ENCODE measurements at regions not wholly inside any gene's neighbourhood (a gene's known extent, or its start where the extent isn't known, plus 50 kb on each side); places are given as distances from the start of the nearest gene placed in this dataset.

GRCh38 chr10:3425716-3426115, 253.1 kb upstream of the PITRM1 start:
- ChIA-PET CTCF (no interaction called here), POLR2A (interaction anchor here (0.6 to 0.7 kb wide), 2 partner anchors 930 to 1302 kb away, joined by 3 to 4 read pairs; no protein-coding TSS in a partner anchor)
- H3K4me3 ChIP-seq (ENCODE audit: low read depth, low read length) = no peak overlapping the region
- TF ChIP-seq, protein P1, sequence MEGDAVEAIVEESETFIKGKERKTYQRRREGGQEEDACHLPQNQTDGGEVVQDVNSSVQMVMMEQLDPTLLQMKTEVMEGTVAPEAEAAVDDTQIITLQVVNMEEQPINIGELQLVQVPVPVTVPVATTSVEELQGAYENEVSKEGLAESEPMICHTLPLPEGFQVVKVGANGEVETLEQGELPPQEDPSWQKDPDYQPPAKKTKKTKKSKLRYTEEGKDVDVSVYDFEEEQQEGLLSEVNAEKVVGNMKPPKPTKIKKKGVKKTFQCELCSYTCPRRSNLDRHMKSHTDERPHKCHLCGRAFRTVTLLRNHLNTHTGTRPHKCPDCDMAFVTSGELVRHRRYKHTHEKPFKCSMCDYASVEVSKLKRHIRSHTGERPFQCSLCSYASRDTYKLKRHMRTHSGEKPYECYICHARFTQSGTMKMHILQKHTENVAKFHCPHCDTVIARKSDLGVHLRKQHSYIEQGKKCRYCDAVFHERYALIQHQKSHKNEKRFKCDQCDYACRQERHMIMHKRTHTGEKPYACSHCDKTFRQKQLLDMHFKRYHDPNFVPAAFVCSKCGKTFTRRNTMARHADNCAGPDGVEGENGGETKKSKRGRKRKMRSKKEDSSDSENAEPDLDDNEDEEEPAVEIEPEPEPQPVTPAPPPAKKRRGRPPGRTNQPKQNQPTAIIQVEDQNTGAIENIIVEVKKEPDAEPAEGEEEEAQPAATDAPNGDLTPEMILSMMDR (IDR thresholded peaks at IDR 0.05; ENCODE audit: insufficient read depth, low read length, missing control alignments) = no peak
- no peak for DNase-seq (ENCODE audit: low read depth, low spot score)

GRCh38 chr10:3425261-3425660, 252.7 kb upstream of the PITRM1 start:
- POLR2A ChIA-PET = interaction anchor here (0.7 kb wide), 1 partner anchor 1303 kb away, joined by 4 read pairs; no protein-coding TSS in a partner anchor
- TF ChIP-seq, protein P1 (IDR thresholded peaks at IDR 0.05; ENCODE audit: insufficient read depth, low read length, missing control alignments) = no peak
- CTCF ChIA-PET = no interaction called here
- no peak for DNase-seq (ENCODE audit: low read depth, low spot score)
- no peak overlapping the region for H3K4me3 ChIP-seq (ENCODE audit: low read depth, low read length)

DNA sequence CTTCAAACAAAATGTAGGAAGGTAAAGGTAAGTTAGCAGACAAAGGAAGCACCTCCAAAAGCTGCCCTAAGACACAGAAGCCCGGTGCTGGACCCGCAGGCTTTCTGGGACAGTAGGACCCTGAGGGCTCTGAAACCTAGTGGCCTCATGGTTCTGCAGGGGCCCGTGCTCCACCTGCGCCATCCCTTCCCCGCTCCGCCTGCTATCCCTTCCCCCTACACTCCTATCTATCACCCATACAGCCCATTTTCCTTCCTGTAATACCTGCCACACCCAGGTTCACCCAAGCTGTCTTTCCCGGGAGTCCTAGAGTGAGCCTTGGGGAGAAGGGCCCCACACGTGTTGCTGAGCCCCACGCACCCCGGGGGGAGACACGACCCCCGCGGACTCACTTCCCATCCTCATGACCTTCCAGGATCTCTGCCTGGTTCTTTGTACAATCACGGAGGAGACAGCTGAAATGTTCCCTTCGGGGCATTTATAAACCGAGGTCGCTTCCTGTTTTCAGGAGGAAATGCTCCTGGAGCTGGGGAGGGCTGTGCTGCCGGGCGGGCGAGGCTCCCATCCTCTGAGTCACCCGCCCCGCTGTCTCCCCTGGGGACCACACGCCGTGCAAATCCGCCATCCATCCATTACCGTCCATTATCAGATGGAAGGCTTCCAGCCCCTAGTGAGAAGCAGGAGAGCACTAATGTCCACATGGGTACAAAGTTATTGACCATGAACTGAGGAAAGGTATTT, 251.7 kb upstream of the PITRM1 start:
- ChIA-PET CTCF (interaction anchor here (1.0 kb wide), 1 partner anchor 22 kb away, joined by 3 read pairs; no protein-coding TSS in a partner anchor), POLR2A (interaction anchor here (0.7 kb wide), 1 partner anchor 23 kb away, joined by 4 read pairs; no protein-coding TSS in a partner anchor)
- H3K4me3 ChIP-seq (ENCODE audit: low read depth, low read length) = no peak overlapping the region
- TF ChIP-seq, protein P1 (IDR thresholded peaks at IDR 0.05; ENCODE audit: insufficient read depth, low read length, missing control alignments) = no peak
- no peak for DNase-seq (ENCODE audit: low read depth, low spot score)

DNA sequence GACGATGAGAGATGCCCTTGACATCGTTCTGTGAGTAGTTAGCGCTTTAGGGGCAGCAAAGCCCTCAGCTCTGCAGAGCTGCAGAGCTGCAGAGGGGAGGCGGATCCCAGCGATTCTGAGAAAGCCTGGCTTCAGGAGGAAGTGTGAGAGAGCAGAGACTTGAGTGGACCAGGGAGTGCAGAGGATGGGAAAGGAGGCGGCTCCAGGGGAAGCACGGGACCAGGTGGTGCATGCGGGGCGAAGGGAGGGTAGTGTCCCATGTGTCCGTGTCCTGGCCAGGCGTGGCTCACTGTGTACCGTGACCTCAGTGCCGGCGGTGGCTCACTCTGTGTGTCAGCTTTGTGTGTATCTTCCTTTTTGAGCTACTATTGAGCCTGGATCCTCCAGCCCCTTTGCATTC, 250.8 kb upstream of the PITRM1 start:
- TF ChIP-seq, protein P1 (IDR thresholded peaks at IDR 0.05; ENCODE audit: insufficient read depth, low read length, missing control alignments) = no peak
- no peak for DNase-seq (ENCODE audit: low read depth, low spot score)
- ChIA-PET POLR2A (no interaction called here), CTCF (interaction anchor here (1.0 kb wide), 1 partner anchor 21 kb away, joined by 3 read pairs; no protein-coding TSS in a partner anchor)
- no peak overlapping the region for H3K4me3 ChIP-seq (ENCODE audit: low read depth, low read length)

DNA sequence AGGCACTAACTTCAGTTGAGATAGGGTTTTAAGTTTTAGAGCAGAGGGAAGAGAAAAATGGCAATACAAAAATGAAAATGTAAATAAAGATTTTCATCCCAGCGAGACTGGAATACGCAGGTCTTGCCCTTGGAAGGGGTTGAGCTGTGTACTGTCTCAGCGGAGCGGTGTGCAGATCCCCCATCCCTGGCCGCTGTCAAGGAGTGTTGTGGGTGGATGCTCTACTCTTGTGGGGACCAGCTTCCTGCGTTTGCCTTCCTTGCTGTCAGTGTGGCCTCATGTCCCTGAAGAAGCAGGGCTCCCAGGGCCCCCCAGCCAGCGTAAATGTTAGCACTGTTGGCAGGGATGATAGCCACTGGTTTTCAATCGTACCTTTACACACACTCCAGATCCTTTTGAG, 249.7 kb upstream of the PITRM1 start:
- ChIA-PET POLR2A (no interaction called here), CTCF (no interaction called here)
- no peak overlapping the region for H3K4me3 ChIP-seq (ENCODE audit: low read depth, low read length)
- TF ChIP-seq, protein P1 (IDR thresholded peaks at IDR 0.05; ENCODE audit: insufficient read depth, low read length, missing control alignments) = no peak
- no peak for DNase-seq (ENCODE audit: low read depth, low spot score)

GRCh38 chr10:3421537-3422257, 249.1 kb upstream of the PITRM1 start:
- TF ChIP-seq, protein P1 (IDR thresholded peaks at IDR 0.05; ENCODE audit: insufficient read depth, low read length, missing control alignments) = no peak
- POLR2A ChIA-PET = no interaction called here
- CTCF ChIA-PET = no interaction called here
- no peak overlapping the region for H3K4me3 ChIP-seq (ENCODE audit: low read depth, low read length)
- DNase-seq (ENCODE audit: low read depth, low spot score) = no peak

Data from AG04449 (cell line).